NCI-H1105 treated with DMSO at 0.1 percent for 48 hours (cell line): ENCODE measurements at regions not wholly inside any gene's neighbourhood (a gene's known extent, or its start where the extent isn't known, plus 50 kb on each side); places are given as distances from the start of the nearest gene placed in this dataset.

Experiments used
- DNase-seq: peaks from one replicate; lab custom pipeline; 2025; lab: John Stamatoyannopoulos, UW

GRCh38 chr7:20945451-20945850, 158.8 kb upstream of the SP8 start:
- DNase-seq = no peak

GRCh38 chr7:20952916-20953315, 166.2 kb upstream of the SP8 start:
- DNase-seq = no peak

- DNase-seq = no peak
These were observed 168.3 kb upstream of the SP8 start for GRCh38 chr7:20954711-20955619.

GRCh38 chr7:20958572-20958971, 171.9 kb upstream of the SP8 start:
- peak; percentile 89 for DNase-seq

GRCh38 chr7:20959281-20959680, 172.6 kb upstream of the SP8 start:
- peak; percentile 37 for DNase-seq

- DNase-seq = no peak
These were observed 177.0 kb upstream of the SP8 start for GRCh38 chr7:20963556-20964280.

GRCh38 chr7:20964281-20964918, 177.7 kb upstream of the SP8 start:
- DNase-seq = peak; percentile 99

- DNase-seq = no peak
These were observed 184.5 kb upstream of the SP8 start for GRCh38 chr7:20971219-20971618.

- no peak for DNase-seq
These were observed 193.5 kb upstream of the SP8 start for GRCh38 chr7:20980232-20980631.

GRCh38 chr7:20980668-20981264, 194.1 kb upstream of the SP8 start:
- DNase-seq = no peak

- DNase-seq = no peak
These were observed 201.7 kb upstream of the SP8 start for GRCh38 chr7:20988340-20988739.

GRCh38 chr7:20991544-20991943, 204.9 kb upstream of the SP8 start:
- no peak for DNase-seq

- DNase-seq = no peak
These were observed 207.0 kb upstream of the SP8 start for GRCh38 chr7:20993693-20994092.

GRCh38 chr7:20998309-20998708, 211.6 kb upstream of the SP8 start:
- DNase-seq = no peak

GRCh38 chr7:21011153-21011552, 224.5 kb upstream of the SP8 start:
- no peak for DNase-seq

- no peak for DNase-seq
These were observed 227.3 kb upstream of the SP8 start for GRCh38 chr7:21013765-21014539.

GRCh38 chr7:21020667-21021066, 234.0 kb upstream of the SP8 start:
- DNase-seq = no peak

- no peak for DNase-seq
These were observed 237.3 kb upstream of the SP8 start for GRCh38 chr7:21023841-21024484.

- no peak for DNase-seq
These were observed 237.8 kb upstream of the SP8 start for GRCh38 chr7:21024485-21024867.

GRCh38 chr7:21028186-21028585, 241.5 kb upstream of the SP8 start:
- DNase-seq = peak; percentile 89

GRCh38 chr7:21028599-21028998, 241.9 kb upstream of the SP8 start:
- DNase-seq = peak; percentile 72
